ENCODE measurements at regions not wholly inside any gene's neighbourhood (a gene's known extent, or its start where the extent isn't known, plus 50 kb on each side); places are given as distances from the start of the nearest gene placed in this dataset.

GRCh38 chr6:98469141-98469540, 365.2 kb upstream of the POU3F2 start:
- no peak for DNase-seq

GRCh38 chr6:98470821-98471220, 363.6 kb upstream of the POU3F2 start:
- no peak for DNase-seq

- no peak for DNase-seq
These were observed 362.9 kb upstream of the POU3F2 start for GRCh38 chr6:98471444-98471843.

- DNase-seq, result no peak
These were observed 357.1 kb upstream of the POU3F2 start for GRCh38 chr6:98477231-98477630.

GRCh38 chr6:98484696-98485095, 349.7 kb upstream of the POU3F2 start:
- no peak for DNase-seq

- no peak for DNase-seq
These were observed 348.8 kb upstream of the POU3F2 start for GRCh38 chr6:98485593-98485992.

- no peak for DNase-seq
These were observed 348.3 kb upstream of the POU3F2 start for GRCh38 chr6:98486057-98486456.

GRCh38 chr6:98487612-98488011, 346.8 kb upstream of the POU3F2 start:
- no peak for DNase-seq

GRCh38 chr6:98498144-98498775, 336.1 kb upstream of the POU3F2 start:
- peak; percentile 7 for DNase-seq

- peak; percentile 2 for DNase-seq
These were observed 335.5 kb upstream of the POU3F2 start for GRCh38 chr6:98498866-98499265.

GRCh38 chr6:98514073-98514720, 320.2 kb upstream of the POU3F2 start:
- DNase-seq, result no peak

- no peak for DNase-seq
These were observed 319.6 kb upstream of the POU3F2 start for GRCh38 chr6:98514796-98515195.

- DNase-seq, result no peak
These were observed 318.2 kb upstream of the POU3F2 start for GRCh38 chr6:98516206-98516605.

GRCh38 chr6:98516866-98517265, 317.5 kb upstream of the POU3F2 start:
- DNase-seq, result no peak

GRCh38 chr6:98525860-98526259, 308.5 kb upstream of the POU3F2 start:
- DNase-seq, result no peak

GRCh38 chr6:98526465-98526864, 307.9 kb upstream of the POU3F2 start:
- no peak for DNase-seq

GRCh38 chr6:98529364-98529763, 305.0 kb upstream of the POU3F2 start:
- no peak for DNase-seq

GRCh38 chr6:98530732-98531131, 303.6 kb upstream of the POU3F2 start:
- no peak for DNase-seq

- DNase-seq, result no peak
These were observed 302.4 kb upstream of the POU3F2 start for GRCh38 chr6:98532004-98532403.

GRCh38 chr6:98539741-98540140, 294.6 kb upstream of the POU3F2 start:
- DNase-seq, result no peak

GRCh38 chr6:98546376-98546775, 288.0 kb upstream of the POU3F2 start:
- DNase-seq, result no peak

GRCh38 chr6:98547151-98547550, 287.2 kb upstream of the POU3F2 start:
- DNase-seq, result no peak

- DNase-seq, result no peak
These were observed 286.7 kb upstream of the POU3F2 start for GRCh38 chr6:98547634-98548033.

GRCh38 chr6:98548301-98548700, 286.1 kb upstream of the POU3F2 start:
- no peak for DNase-seq

- DNase-seq, result no peak
These were observed 274.0 kb upstream of the POU3F2 start for GRCh38 chr6:98560418-98560817.
